ENCODE measurements at regions not wholly inside any gene's neighbourhood (a gene's known extent, or its start where the extent isn't known, plus 50 kb on each side); places are given as distances from the start of the nearest gene placed in this dataset.

DNA sequence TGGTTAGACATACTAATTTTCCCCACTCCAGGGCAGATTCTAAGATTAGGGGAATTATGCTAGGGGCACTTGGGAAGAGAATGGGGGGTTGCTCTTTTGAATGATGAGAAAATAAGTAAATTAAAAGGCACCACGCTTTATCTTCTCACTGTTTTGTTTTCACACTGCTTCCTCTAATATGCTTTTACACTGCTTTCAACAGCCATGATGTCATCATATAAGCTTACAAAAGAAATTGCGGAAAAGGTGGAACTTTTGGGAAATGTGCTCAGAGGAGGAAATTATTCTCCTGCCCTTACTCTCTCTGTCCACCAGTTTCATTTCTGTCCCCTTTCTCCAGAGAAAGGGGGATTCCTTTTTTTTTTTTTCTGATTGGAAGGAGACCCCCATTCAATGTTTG lies 308.2 kb downstream of the TOX3 start:
- H3K4me3 ChIP-seq (ENCODE audit: low read length) = no peak overlapping the region
- H3K27me3 ChIP-seq (ENCODE audit: control insufficient read depth, insufficient read depth, low read length) = no peaks in the 10 kb centered on the region
- H3K27ac ChIP-seq (ENCODE audit: low read length) = no peak overlapping the region
- no peaks in the 10 kb centered on the region for H3K9me3 ChIP-seq (replicated peaks; ENCODE audit: control insufficient read depth, low read depth, low read length)
- no peaks in the 10 kb centered on the region for H3K36me3 ChIP-seq (ENCODE audit: control insufficient read depth, insufficient read depth, low read length)
- DNase-seq = no peak
- no CpG with 5 or more reads among the region's 2 CpGs for WGBS (ENCODE audit: insufficient coverage)
- H3K4me1 ChIP-seq (ENCODE audit: control insufficient read depth, insufficient read depth, low read length) = no peaks in the 10 kb centered on the region

DNA sequence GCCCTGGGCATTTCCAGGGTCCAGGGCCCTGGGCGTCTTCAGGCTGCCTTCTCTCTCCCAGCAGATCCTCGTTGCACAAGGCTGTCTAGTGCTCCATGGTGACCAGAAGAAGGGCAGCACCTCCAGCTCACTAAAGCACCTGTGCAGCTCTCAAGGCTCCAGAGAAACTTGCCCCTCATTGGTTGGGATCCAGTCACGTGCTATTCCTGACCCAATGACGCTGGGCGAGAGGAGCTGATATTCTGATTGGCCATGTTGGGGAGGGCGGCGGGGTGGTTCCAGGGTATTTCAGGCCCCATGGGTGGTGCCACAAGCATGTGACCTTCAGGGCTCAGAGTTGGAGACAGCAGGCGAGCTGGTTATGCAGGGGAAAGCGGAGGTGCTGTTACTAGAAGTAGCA lies 309.1 kb downstream of the TOX3 start:
- H3K9me3 ChIP-seq (replicated peaks; ENCODE audit: control insufficient read depth, low read depth, low read length) = no peaks in the 10 kb centered on the region
- no peak for DNase-seq
- 96% methylated on average over 7 of the region's 9 CpGs for WGBS (ENCODE audit: insufficient coverage)
- no peak overlapping the region for H3K4me3 ChIP-seq (ENCODE audit: low read length)
- no peaks in the 10 kb centered on the region for H3K27me3 ChIP-seq (ENCODE audit: control insufficient read depth, insufficient read depth, low read length)
- no peaks in the 10 kb centered on the region for H3K36me3 ChIP-seq (ENCODE audit: control insufficient read depth, insufficient read depth, low read length)
- no peak overlapping the region for H3K27ac ChIP-seq (ENCODE audit: low read length)
- H3K4me1 ChIP-seq (ENCODE audit: control insufficient read depth, insufficient read depth, low read length) = no peaks in the 10 kb centered on the region

DNA sequence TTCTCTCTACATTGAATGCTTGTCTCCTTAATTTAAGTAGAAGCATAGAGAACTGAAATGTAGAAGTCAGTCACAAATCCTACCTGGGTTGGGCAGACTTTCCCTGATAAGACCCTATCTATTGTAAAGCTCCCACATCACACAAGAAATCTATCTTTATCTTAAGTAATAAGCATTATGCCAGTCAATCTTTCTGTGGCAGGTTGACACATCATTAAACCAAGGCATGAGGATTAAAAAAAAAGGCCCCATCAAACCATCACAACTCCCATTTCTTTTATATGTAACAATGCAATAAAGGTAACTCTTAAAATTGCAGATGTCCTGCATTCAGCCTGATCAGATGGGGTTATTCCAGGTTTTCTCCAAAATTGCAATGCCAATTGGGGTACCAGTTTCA lies 311.8 kb downstream of the TOX3 start:
- Histone ChIP-seq H3K9me3 (replicated peaks; ENCODE audit: control insufficient read depth, low read depth, low read length) (no peaks in the 10 kb centered on the region), H3K27me3 (ENCODE audit: control insufficient read depth, insufficient read depth, low read length) (no peaks in the 10 kb centered on the region), H3K36me3 (ENCODE audit: control insufficient read depth, insufficient read depth, low read length) (no peaks in the 10 kb centered on the region), H3K4me3 (ENCODE audit: low read length) (no peak overlapping the region), H3K4me1 (ENCODE audit: control insufficient read depth, insufficient read depth, low read length) (no peaks in the 10 kb centered on the region), H3K27ac (ENCODE audit: low read length) (no peak overlapping the region)
- DNase-seq = no peak

DNA sequence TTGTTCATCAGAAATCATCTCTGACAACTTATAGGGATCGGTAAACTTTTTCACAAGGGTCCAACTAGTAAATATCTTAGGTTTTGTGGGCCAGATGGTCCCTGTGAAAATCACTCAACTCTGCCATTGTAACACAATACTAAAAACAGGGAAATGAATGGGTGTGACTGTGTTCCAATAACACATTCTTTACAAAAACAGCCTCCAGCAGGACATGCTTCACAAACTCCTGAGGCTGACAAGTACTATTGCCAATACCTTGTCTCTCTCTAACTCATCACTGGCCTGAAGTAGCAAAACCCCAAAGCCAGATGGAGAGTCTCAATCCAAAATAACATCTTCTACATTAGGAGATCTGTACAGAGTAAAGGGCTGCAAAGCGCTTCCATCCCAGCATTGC lies 312.3 kb downstream of the TOX3 start:
- Histone ChIP-seq H3K4me3 (ENCODE audit: low read length) (no peak overlapping the region), H3K27me3 (ENCODE audit: control insufficient read depth, insufficient read depth, low read length) (no peaks in the 10 kb centered on the region), H3K36me3 (ENCODE audit: control insufficient read depth, insufficient read depth, low read length) (no peaks in the 10 kb centered on the region), H3K9me3 (replicated peaks; ENCODE audit: control insufficient read depth, low read depth, low read length) (no peaks in the 10 kb centered on the region), H3K4me1 (ENCODE audit: control insufficient read depth, insufficient read depth, low read length) (no peaks in the 10 kb centered on the region), H3K27ac (ENCODE audit: low read length) (no peak overlapping the region)
- DNase-seq = no peak
- no CpG with 5 or more reads among the region's 2 CpGs for WGBS (ENCODE audit: insufficient coverage)

DNA sequence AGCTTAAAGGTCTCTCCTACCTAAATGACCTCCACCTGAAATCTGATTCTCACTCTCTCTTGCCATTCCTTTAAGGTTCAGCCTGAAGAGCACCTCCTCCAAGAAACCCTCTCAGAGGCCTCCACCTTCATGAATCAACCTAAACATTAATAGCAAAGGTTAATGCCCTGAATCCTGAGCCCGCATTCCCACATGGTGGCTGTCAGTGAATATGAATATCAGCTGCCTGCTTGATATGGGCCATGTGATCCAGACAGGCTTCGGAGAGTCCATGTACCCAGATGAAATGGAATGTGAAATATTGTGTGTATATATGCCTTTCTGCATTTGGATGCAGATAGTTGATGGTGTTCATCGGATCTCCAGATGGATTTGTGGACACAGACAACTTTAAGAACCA lies 317.5 kb downstream of the TOX3 start:
- H3K4me3 ChIP-seq (ENCODE audit: low read length) = no peak overlapping the region
- no peaks in the 10 kb centered on the region for H3K9me3 ChIP-seq (replicated peaks; ENCODE audit: control insufficient read depth, low read depth, low read length)
- 92% methylated on average over 2 of the region's 3 CpGs for WGBS (ENCODE audit: insufficient coverage)
- H3K27me3 ChIP-seq (ENCODE audit: control insufficient read depth, insufficient read depth, low read length) = no peaks in the 10 kb centered on the region
- no peak for DNase-seq
- no peaks in the 10 kb centered on the region for H3K4me1 ChIP-seq (ENCODE audit: control insufficient read depth, insufficient read depth, low read length)
- H3K36me3 ChIP-seq (ENCODE audit: control insufficient read depth, insufficient read depth, low read length) = no peaks in the 10 kb centered on the region
- no peak overlapping the region for H3K27ac ChIP-seq (ENCODE audit: low read length)

DNA sequence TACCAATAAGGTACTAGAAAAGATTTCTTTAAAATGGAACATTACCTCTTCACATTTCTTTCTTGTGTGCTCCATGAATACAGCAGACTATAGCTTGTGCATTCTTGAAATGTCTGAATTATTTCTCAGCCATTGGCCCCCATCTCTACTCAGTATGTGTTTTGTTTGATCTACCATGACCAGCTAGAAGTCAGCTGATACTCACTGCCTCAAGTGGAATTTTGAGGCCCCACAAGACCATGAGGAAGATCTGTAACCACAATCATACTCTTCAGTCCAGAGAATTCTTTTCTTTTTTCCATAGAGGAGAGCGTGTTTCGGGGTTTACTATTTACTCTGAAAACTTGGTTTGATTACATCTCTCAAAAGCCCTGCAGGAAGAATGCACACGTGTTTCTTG lies 319.1 kb downstream of the TOX3 start:
- no peaks in the 10 kb centered on the region for H3K9me3 ChIP-seq (replicated peaks; ENCODE audit: control insufficient read depth, low read depth, low read length)
- no peaks in the 10 kb centered on the region for H3K36me3 ChIP-seq (ENCODE audit: control insufficient read depth, insufficient read depth, low read length)
- no peak overlapping the region for H3K4me3 ChIP-seq (ENCODE audit: low read length)
- H3K4me1 ChIP-seq (ENCODE audit: control insufficient read depth, insufficient read depth, low read length) = no peaks in the 10 kb centered on the region
- H3K27ac ChIP-seq (ENCODE audit: low read length) = no peak overlapping the region
- H3K27me3 ChIP-seq (ENCODE audit: control insufficient read depth, insufficient read depth, low read length) = no peaks in the 10 kb centered on the region
- WGBS (ENCODE audit: insufficient coverage) = no CpG with 5 or more reads among the region's 3 CpGs
- peak; percentile 36 for DNase-seq

DNA sequence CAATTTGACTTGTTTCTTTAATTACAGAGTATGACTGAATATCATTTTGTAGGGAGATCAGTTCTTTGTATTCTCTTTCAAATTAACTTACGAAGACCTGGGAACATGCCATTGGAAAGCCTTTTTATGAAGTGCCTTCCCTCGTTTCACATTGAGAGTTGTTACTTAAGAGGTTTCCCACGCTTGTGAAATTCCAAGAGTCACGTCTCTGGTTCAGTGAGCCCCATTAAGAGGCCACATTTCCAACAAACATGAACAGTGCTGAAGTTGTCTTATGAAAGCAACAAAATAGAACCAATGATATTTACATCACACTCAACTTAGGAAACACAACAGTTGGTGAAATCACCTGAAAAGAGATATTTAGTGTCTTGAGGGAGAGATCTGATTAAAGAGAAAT lies 334.1 kb downstream of the TOX3 start:
- H3K4me1 ChIP-seq (ENCODE audit: control insufficient read depth, insufficient read depth, low read length) = no peaks in the 10 kb centered on the region
- H3K27ac ChIP-seq (ENCODE audit: low read length) = no peak overlapping the region
- 80% methylated on average over 2 of the region's 4 CpGs for WGBS (ENCODE audit: insufficient coverage)
- H3K27me3 ChIP-seq (ENCODE audit: control insufficient read depth, insufficient read depth, low read length) = no peaks in the 10 kb centered on the region
- H3K36me3 ChIP-seq (ENCODE audit: control insufficient read depth, insufficient read depth, low read length) = no peaks in the 10 kb centered on the region
- H3K9me3 ChIP-seq (replicated peaks; ENCODE audit: control insufficient read depth, low read depth, low read length) = no peaks in the 10 kb centered on the region
- H3K4me3 ChIP-seq (ENCODE audit: low read length) = no peak overlapping the region
- no peak for DNase-seq

DNA sequence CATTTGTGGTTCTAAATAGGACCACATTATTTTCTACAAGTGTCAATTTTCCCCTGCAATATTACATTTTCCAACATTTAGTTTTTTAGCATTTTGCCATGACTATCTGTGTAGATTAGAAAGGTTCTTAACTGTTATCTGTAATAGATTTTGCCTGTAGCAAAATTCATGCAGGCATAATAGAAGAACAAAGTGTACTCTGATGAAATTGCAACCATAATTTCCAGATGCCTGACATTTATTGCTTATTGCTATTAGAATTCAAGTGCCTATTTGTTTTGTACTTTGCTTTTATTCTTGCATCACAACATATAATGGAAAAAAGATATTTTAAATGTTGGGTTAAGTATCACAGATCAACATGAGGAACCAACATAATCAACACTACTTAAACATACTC lies 337.7 kb downstream of the TOX3 start:
- DNase-seq = no peak
- Histone ChIP-seq H3K9me3 (replicated peaks; ENCODE audit: control insufficient read depth, low read depth, low read length) (no peaks in the 10 kb centered on the region), H3K27me3 (ENCODE audit: control insufficient read depth, insufficient read depth, low read length) (no peaks in the 10 kb centered on the region), H3K4me1 (ENCODE audit: control insufficient read depth, insufficient read depth, low read length) (no peaks in the 10 kb centered on the region), H3K4me3 (ENCODE audit: low read length) (no peak overlapping the region), H3K36me3 (ENCODE audit: control insufficient read depth, insufficient read depth, low read length) (no peaks in the 10 kb centered on the region), H3K27ac (ENCODE audit: low read length) (no peak overlapping the region)

DNA sequence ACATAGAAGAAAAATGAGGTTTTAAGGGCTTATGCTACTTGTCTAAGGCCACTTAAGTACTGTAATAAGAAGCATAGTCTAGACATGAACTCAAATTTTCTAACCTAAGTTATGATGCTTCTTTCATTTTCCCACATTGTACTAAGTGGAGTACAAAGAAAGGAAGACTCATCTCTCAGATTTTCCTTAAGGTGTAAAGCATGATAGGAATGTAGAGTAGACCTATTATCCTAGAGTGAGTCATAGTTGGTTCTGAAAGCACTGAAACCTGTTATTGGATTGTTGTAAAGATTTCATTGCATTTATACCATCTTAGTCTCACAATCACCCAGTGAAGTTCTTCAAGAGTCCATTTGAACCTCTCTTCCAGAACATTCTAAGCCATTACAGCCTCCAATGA lies 343.8 kb downstream of the TOX3 start:
- H3K4me1 ChIP-seq (ENCODE audit: control insufficient read depth, insufficient read depth, low read length) = no peaks in the 10 kb centered on the region
- no peak overlapping the region for H3K27ac ChIP-seq (ENCODE audit: low read length)
- DNase-seq = no peak
- H3K27me3 ChIP-seq (ENCODE audit: control insufficient read depth, insufficient read depth, low read length) = no peaks in the 10 kb centered on the region
- no peak overlapping the region for H3K4me3 ChIP-seq (ENCODE audit: low read length)
- no peaks in the 10 kb centered on the region for H3K9me3 ChIP-seq (replicated peaks; ENCODE audit: control insufficient read depth, low read depth, low read length)
- no peaks in the 10 kb centered on the region for H3K36me3 ChIP-seq (ENCODE audit: control insufficient read depth, insufficient read depth, low read length)

DNA sequence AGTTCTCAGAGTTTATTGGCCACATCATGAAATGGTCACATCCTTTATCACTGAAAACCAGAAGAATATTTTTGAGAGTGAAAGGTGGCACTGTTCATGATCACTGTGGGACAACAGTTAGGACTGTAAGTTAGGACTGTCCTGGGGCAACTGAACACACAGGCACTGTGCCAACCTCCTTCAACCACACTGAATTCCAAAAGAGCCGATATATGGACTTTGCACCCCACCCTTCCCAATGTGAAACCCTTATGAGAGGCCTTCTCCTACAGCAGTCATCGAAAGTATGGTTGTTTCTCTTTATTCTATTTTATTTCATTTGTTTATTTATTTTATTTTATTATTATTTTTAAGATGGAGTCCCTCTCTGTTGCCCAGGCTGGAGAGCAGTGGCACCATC lies 353.5 kb downstream of the TOX3 start:
- Histone ChIP-seq H3K36me3 (ENCODE audit: control insufficient read depth, insufficient read depth, low read length) (no peaks in the 10 kb centered on the region), H3K4me3 (ENCODE audit: low read length) (no peak overlapping the region), H3K4me1 (ENCODE audit: control insufficient read depth, insufficient read depth, low read length) (no peaks in the 10 kb centered on the region), H3K27ac (ENCODE audit: low read length) (no peak overlapping the region), H3K27me3 (ENCODE audit: control insufficient read depth, insufficient read depth, low read length) (no peaks in the 10 kb centered on the region), H3K9me3 (replicated peaks; ENCODE audit: control insufficient read depth, low read depth, low read length) (no peaks in the 10 kb centered on the region)
- WGBS (ENCODE audit: insufficient coverage) = no CpG with 5 or more reads among the region's 2 CpGs
- no peak for DNase-seq

DNA sequence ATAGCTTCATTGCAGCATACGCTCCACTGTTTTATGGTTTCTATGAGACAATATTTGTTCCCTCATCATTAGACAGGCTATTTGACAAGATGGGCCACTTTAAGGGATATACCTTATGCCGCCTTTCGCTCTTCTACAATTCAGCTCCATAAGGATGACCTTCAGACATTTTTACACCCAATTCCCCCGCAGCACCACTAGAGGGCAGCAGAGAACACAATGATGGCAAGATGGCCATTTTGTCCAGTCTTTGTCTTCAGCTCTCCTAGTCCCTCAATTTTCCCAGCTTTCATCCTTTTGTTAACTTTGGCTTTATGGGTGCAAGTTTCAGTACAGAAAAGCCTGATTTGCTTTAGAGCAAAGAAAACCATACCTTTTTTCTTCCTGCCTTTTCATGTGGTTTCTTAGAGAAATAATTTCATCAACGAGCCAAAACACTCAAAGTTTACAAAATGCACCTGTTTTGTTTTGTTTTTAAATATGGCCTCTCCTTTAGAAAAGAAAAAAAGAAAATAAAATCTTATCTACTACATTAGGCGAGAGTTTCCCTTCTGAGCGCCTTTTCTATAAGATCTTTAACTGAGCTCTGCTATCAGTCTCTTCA lies 355.3 kb downstream of the TOX3 start:
- Histone ChIP-seq H3K9me3 (replicated peaks; ENCODE audit: control insufficient read depth, low read depth, low read length) (no peaks in the 10 kb centered on the region), H3K4me1 (ENCODE audit: control insufficient read depth, insufficient read depth, low read length) (no peaks in the 10 kb centered on the region), H3K27me3 (ENCODE audit: control insufficient read depth, insufficient read depth, low read length) (no peaks in the 10 kb centered on the region), H3K4me3 (ENCODE audit: low read length) (no peak overlapping the region), H3K27ac (ENCODE audit: low read length) (no peak overlapping the region), H3K36me3 (ENCODE audit: control insufficient read depth, insufficient read depth, low read length) (no peaks in the 10 kb centered on the region)
- 27% methylated on average over 3 of the region's 7 CpGs for WGBS (ENCODE audit: insufficient coverage)
- peak; percentile 75 for DNase-seq
